NCI-H1105 (cell line): ENCODE measurements at regions not wholly inside any gene's neighbourhood (a gene's known extent, or its start where the extent isn't known, plus 50 kb on each side); places are given as distances from the start of the nearest gene placed in this dataset.

Experiments used
- DNase-seq: peaks from one replicate; lab custom pipeline; 2025; lab: John Stamatoyannopoulos, UW

GRCh38 chr10:34866848-34867247, 51.8 kb upstream of the PARD3 start:
- DNase-seq, result no peak
